CD4-positive, alpha-beta T cell treated with Interleukin-15 for 1 hour (primary cell): ENCODE measurements at regions not wholly inside any gene's neighbourhood (a gene's known extent, or its start where the extent isn't known, plus 50 kb on each side); places are given as distances from the start of the nearest gene placed in this dataset.
A peak's percentile ranks its signal among the peaks of the same experiment; 100 is the strongest.

Source experiments
- DNase-seq: peaks from one replicate; pipeline ENCODE4 v3.0.0-alpha.2; 2020

- DNase-seq = no peak
These were observed 195.2 kb upstream of the DPPA4 start for GRCh38 chr3:109532257-109533216.

- no peak for DNase-seq
These were observed 208.4 kb upstream of the DPPA4 start for GRCh38 chr3:109545746-109546145.

GRCh38 chr3:109548192-109548938, 211.0 kb upstream of the DPPA4 start:
- DNase-seq = no peak

GRCh38 chr3:109553591-109554371, 216.4 kb upstream of the DPPA4 start:
- no peak for DNase-seq

GRCh38 chr3:109559389-109559788, 222.0 kb upstream of the DPPA4 start:
- DNase-seq = no peak

GRCh38 chr3:109563149-109563548, 225.8 kb upstream of the DPPA4 start:
- peak; percentile 28 for DNase-seq

- no peak for DNase-seq
These were observed 231.9 kb upstream of the DPPA4 start for GRCh38 chr3:109569135-109569846.

- DNase-seq = no peak
These were observed 233.1 kb upstream of the DPPA4 start for GRCh38 chr3:109570408-109570807.

GRCh38 chr3:109572301-109572700, 235.0 kb upstream of the DPPA4 start:
- no peak for DNase-seq

- no peak for DNase-seq
These were observed 259.6 kb upstream of the DPPA4 start for GRCh38 chr3:109596991-109597390.

- no peak for DNase-seq
These were observed 260.1 kb upstream of the DPPA4 start for GRCh38 chr3:109597444-109597843.

GRCh38 chr3:109607897-109608296, 270.6 kb upstream of the DPPA4 start:
- DNase-seq = no peak

- no peak for DNase-seq
These were observed 271.2 kb upstream of the DPPA4 start for GRCh38 chr3:109608574-109608973.

GRCh38 chr3:109618766-109619378, 281.5 kb upstream of the DPPA4 start:
- no peak for DNase-seq

GRCh38 chr3:109631897-109632296, 294.6 kb upstream of the DPPA4 start:
- no peak for DNase-seq

- no peak for DNase-seq
These were observed 302.9 kb upstream of the DPPA4 start for GRCh38 chr3:109640146-109640652.

GRCh38 chr3:109642025-109642424, 304.7 kb upstream of the DPPA4 start:
- no peak for DNase-seq

GRCh38 chr3:109643590-109643989, 306.2 kb upstream of the DPPA4 start:
- DNase-seq = no peak

- no peak for DNase-seq
These were observed 307.0 kb upstream of the DPPA4 start for GRCh38 chr3:109644332-109644731.

GRCh38 chr3:109644746-109645145, 307.4 kb upstream of the DPPA4 start:
- no peak for DNase-seq

- no peak for DNase-seq
These were observed 310.7 kb upstream of the DPPA4 start for GRCh38 chr3:109648027-109648426.

- no peak for DNase-seq
These were observed 318.9 kb upstream of the DPPA4 start for GRCh38 chr3:109656225-109656624.
